HL-60 (cell line): ENCODE measurements at regions not wholly inside any gene's neighbourhood (a gene's known extent, or its start where the extent isn't known, plus 50 kb on each side); places are given as distances from the start of the nearest gene placed in this dataset.

Experiments used
- DNase-seq, 2 experiments: peaks; one replicate each; pipeline ENCODE4 v3.0.0-alpha.2; 2010 to 2020; ENCODE audit warnings: low read depth in 1 of 2, low spot score in 1 of 2
- H3K27ac ChIP-seq: fragments of 250-450 bp; sonication (Bioruptor Pico); replicated peaks from 2 replicates; pipeline ENCODE4 v1.5.1; 2020; ENCODE audit warnings: mild to moderate bottlenecking, moderate library complexity
- H3K27me3 ChIP-seq: fragments of 250-450 bp; sonication (Bioruptor Pico); 2 replicates; pipeline ENCODE4 v1.5.1; 2021; ENCODE audit warnings: mild to moderate bottlenecking, moderate library complexity; ENCODE audit not compliant: insufficient read depth, poor library complexity, severe bottlenecking
- H3K4me3 ChIP-seq: replicated peaks from 2 replicates; pipeline ENCODE4 v1.5.1; 2011; ENCODE audit warnings: mild to moderate bottlenecking, control low read depth, low read length; ENCODE audit not compliant: insufficient read depth
- GABPA ChIP-seq: IDR thresholded peaks from 2 replicates; pipeline ENCODE4 v1.6.1; 2012; ENCODE audit warnings: low read depth
- POLR2AphosphoS5 ChIP-seq: IDR thresholded peaks from 2 replicates; pipeline ENCODE4 v1.6.1; 2012; ENCODE audit warnings: low read depth
- SPI1 ChIP-seq: IDR thresholded peaks from 2 replicates; pipeline ENCODE4 v1.6.1; 2012; ENCODE audit warnings: low read depth, mild to moderate bottlenecking, borderline replicate concordance
- TF ChIP-seq, protein P1 (sequence below): IDR thresholded peaks from one replicate; pipeline ENCODE4 v1.5.1; 2011; ENCODE audit warnings: low read length, control low read depth, inconsistent platforms; ENCODE audit not compliant: insufficient read depth
- TF ChIP-seq, protein P2 (sequence below): IDR thresholded peaks from 2 replicates; pipeline ENCODE4 v1.6.1; 2012; ENCODE audit warnings: low read depth; ENCODE audit not compliant: insufficient replicate concordance

DNA sequence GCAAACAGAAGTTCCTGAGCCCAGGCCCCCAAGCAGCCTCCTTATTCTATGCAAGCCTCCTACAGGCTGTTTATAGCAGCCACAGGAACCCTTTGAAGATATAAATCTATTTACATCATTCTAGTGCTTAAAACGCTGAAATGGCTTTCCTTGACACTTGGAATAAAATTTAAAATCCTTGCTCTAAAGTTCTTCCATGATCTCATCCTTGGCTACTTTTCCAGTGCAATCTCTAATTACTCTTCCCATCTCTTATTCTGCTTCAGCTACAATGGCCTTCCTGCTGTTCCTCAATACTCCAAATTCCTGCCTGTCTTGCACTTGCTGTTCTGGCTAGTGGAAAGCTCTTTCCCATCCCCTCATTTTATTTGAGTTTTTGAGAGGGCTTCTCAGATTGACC lies 634.2 kb upstream of the NR3C2 start:
- Histone ChIP-seq H3K27ac (no peak overlapping the region), H3K4me3 (no peak overlapping the region), H3K27me3 (no peaks in the 10 kb centered on the region)
- TF ChIP-seq, protein P1, sequence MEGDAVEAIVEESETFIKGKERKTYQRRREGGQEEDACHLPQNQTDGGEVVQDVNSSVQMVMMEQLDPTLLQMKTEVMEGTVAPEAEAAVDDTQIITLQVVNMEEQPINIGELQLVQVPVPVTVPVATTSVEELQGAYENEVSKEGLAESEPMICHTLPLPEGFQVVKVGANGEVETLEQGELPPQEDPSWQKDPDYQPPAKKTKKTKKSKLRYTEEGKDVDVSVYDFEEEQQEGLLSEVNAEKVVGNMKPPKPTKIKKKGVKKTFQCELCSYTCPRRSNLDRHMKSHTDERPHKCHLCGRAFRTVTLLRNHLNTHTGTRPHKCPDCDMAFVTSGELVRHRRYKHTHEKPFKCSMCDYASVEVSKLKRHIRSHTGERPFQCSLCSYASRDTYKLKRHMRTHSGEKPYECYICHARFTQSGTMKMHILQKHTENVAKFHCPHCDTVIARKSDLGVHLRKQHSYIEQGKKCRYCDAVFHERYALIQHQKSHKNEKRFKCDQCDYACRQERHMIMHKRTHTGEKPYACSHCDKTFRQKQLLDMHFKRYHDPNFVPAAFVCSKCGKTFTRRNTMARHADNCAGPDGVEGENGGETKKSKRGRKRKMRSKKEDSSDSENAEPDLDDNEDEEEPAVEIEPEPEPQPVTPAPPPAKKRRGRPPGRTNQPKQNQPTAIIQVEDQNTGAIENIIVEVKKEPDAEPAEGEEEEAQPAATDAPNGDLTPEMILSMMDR = no peak
- TF ChIP-seq, protein P2, sequence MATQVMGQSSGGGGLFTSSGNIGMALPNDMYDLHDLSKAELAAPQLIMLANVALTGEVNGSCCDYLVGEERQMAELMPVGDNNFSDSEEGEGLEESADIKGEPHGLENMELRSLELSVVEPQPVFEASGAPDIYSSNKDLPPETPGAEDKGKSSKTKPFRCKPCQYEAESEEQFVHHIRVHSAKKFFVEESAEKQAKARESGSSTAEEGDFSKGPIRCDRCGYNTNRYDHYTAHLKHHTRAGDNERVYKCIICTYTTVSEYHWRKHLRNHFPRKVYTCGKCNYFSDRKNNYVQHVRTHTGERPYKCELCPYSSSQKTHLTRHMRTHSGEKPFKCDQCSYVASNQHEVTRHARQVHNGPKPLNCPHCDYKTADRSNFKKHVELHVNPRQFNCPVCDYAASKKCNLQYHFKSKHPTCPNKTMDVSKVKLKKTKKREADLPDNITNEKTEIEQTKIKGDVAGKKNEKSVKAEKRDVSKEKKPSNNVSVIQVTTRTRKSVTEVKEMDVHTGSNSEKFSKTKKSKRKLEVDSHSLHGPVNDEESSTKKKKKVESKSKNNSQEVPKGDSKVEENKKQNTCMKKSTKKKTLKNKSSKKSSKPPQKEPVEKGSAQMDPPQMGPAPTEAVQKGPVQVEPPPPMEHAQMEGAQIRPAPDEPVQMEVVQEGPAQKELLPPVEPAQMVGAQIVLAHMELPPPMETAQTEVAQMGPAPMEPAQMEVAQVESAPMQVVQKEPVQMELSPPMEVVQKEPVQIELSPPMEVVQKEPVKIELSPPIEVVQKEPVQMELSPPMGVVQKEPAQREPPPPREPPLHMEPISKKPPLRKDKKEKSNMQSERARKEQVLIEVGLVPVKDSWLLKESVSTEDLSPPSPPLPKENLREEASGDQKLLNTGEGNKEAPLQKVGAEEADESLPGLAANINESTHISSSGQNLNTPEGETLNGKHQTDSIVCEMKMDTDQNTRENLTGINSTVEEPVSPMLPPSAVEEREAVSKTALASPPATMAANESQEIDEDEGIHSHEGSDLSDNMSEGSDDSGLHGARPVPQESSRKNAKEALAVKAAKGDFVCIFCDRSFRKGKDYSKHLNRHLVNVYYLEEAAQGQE = no peak
- TF ChIP-seq POLR2AphosphoS5 (no peak), SPI1 (no peak), GABPA (no peak)
- DNase-seq = no peak

DNA sequence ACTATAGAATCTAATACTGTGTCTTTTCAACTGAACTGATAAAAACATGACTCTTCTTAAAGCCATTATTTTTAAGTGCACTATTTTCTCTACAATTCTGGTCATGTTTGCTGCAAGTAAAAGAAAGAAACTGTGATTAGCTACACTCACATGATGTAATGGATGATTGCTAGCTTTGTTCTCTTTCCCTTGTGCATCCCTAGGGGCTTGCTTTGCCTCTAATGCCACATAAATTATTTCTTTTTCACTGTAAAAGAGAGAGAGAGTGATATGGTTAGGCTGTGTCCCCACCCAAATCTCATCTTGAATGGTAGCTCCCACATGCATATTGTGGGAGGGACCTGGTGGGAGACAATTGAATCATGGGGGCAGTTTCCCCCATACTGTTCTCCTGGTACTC lies 630.2 kb upstream of the NR3C2 start:
- Histone ChIP-seq H3K27ac (no peak overlapping the region), H3K27me3 (no peaks in the 10 kb centered on the region), H3K4me3 (no peak overlapping the region)
- TF ChIP-seq, protein P2 = no peak
- TF ChIP-seq POLR2AphosphoS5 (no peak), SPI1 (no peak), GABPA (no peak)
- TF ChIP-seq, protein P1 = no peak
- no peak for DNase-seq

DNA sequence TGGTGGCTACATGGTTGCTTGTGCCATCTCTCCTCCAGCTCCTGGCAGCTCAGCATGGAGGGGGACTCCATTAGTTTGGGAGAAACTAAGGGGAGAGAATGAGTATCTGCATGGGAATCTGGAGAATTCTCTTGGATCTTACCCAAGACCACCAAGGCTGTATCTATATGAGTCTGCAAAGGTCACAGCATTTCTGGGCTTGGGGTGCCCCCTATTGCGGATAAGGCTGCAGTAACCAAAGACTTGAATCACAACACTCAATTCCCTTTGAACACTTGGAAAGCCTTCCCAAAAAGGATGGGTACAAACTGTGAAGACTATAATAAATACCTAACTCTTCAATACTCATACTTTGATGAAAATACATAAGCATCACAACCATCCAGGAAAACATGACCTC lies 623.5 kb upstream of the NR3C2 start:
- no peak overlapping the region for H3K4me3 ChIP-seq
- DNase-seq = no peak
- no peaks in the 10 kb centered on the region for H3K27me3 ChIP-seq
- no peak overlapping the region for H3K27ac ChIP-seq
- TF ChIP-seq, protein P2 = no peak
- TF ChIP-seq GABPA (no peak), SPI1 (no peak), POLR2AphosphoS5 (no peak)
- TF ChIP-seq, protein P1 = no peak
